SU-DHL-6 (cell line): ENCODE measurements at regions not wholly inside any gene's neighbourhood (a gene's known extent, or its start where the extent isn't known, plus 50 kb on each side); places are given as distances from the start of the nearest gene placed in this dataset.

ENCODE experiments used
- CTCF ChIP-seq: fragments of 200-600 bp; sonication (generic); IDR thresholded peaks from one replicate; pipeline ENCODE4 v1.5.1; 2017; ENCODE audit warnings: antibody characterized with exemption, mild to moderate bottlenecking, low read length, moderate library complexity; ENCODE audit not compliant: insufficient read depth, poor library complexity, severe bottlenecking
- EZH2phosphoT487 ChIP-seq: fragments of 200-600 bp; sonication (generic), shearing (Covaris generic); conservative IDR thresholded peaks from 2 replicates; pipeline ENCODE4 v1.6.1; 2018; ENCODE audit warnings: mild to moderate bottlenecking, antibody characterized with exemption, low read length, moderate library complexity, mixed read lengths

GRCh38 chr14:97539411-97539795 lies 742.2 kb downstream of the VRK1 start:
- TF ChIP-seq CTCF (no peak), EZH2phosphoT487 (no peak)
